ENCODE measurements at regions not wholly inside any gene's neighbourhood (a gene's known extent, or its start where the extent isn't known, plus 50 kb on each side); places are given as distances from the start of the nearest gene placed in this dataset.
"Not testable (repeated sequence)": the region's sequence is repeated elsewhere in the genome, so short reads cannot be mapped to it uniquely, and the experiment has no call there.

GRCh38 chr1:78731674-78732073 lies 82.0 kb downstream of the IFI44 start:
- no peaks in the 10 kb centered on the region for H3K9me3 ChIP-seq (ENCODE audit: control insufficient read depth, low read length)
- no peaks in the 10 kb centered on the region for H3K4me1 ChIP-seq
- H3K27me3 ChIP-seq (ENCODE audit: control insufficient read depth, insufficient read depth, low read length) = no peaks in the 10 kb centered on the region
- no peaks in the 10 kb centered on the region for H3K79me2 ChIP-seq
- no peak overlapping the region for H3K27ac ChIP-seq
- no peak overlapping the region for H2AFZ ChIP-seq
- H3K4me2 ChIP-seq (ENCODE audit: low read length) = no peak overlapping the region
- H3K36me3 ChIP-seq (ENCODE audit: control insufficient read depth, insufficient read depth, low read length) = no peaks in the 10 kb centered on the region
- no peak overlapping the region for H3K4me3 ChIP-seq (ENCODE audit: low read depth, low read length)
- TF ChIP-seq, protein P1, sequence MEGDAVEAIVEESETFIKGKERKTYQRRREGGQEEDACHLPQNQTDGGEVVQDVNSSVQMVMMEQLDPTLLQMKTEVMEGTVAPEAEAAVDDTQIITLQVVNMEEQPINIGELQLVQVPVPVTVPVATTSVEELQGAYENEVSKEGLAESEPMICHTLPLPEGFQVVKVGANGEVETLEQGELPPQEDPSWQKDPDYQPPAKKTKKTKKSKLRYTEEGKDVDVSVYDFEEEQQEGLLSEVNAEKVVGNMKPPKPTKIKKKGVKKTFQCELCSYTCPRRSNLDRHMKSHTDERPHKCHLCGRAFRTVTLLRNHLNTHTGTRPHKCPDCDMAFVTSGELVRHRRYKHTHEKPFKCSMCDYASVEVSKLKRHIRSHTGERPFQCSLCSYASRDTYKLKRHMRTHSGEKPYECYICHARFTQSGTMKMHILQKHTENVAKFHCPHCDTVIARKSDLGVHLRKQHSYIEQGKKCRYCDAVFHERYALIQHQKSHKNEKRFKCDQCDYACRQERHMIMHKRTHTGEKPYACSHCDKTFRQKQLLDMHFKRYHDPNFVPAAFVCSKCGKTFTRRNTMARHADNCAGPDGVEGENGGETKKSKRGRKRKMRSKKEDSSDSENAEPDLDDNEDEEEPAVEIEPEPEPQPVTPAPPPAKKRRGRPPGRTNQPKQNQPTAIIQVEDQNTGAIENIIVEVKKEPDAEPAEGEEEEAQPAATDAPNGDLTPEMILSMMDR (IDR thresholded peaks at IDR 0.05) = no peak
- H3K9ac ChIP-seq = no peak overlapping the region

DNA sequence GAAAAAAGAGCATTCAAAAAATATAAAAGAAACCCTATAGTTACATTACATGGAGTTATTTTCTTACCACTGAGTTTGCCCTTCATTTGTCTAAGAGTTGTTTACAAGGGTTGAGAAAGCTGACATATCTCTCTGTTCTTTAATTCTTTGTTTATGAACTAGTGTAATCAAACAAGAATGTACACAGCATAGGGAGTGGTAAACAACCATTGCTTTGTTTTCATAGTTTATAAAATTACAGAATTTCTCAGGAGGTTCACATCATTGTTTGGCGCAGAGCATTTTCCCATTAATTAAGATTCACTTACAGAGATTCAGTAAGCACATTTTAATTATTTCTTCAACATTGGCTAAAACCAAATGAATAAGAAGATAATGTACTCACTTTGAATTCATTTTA lies 87.6 kb downstream of the IFI44 start:
- Histone ChIP-seq H3K4me1 (no peaks in the 10 kb centered on the region), H2AFZ (no peak overlapping the region), H3K36me3 (ENCODE audit: control insufficient read depth, insufficient read depth, low read length) (no peaks in the 10 kb centered on the region), H3K4me2 (ENCODE audit: low read length) (no peak overlapping the region), H3K27ac (no peak overlapping the region), H3K79me2 (no peaks in the 10 kb centered on the region), H3K9me3 (ENCODE audit: control insufficient read depth, low read length) (no peaks in the 10 kb centered on the region), H3K9ac (no peak overlapping the region), H3K4me3 (ENCODE audit: low read depth, low read length) (no peak overlapping the region), H3K27me3 (ENCODE audit: control insufficient read depth, insufficient read depth, low read length) (no peaks in the 10 kb centered on the region)
- TF ChIP-seq, protein P1 (IDR thresholded peaks at IDR 0.05) = no peak

DNA sequence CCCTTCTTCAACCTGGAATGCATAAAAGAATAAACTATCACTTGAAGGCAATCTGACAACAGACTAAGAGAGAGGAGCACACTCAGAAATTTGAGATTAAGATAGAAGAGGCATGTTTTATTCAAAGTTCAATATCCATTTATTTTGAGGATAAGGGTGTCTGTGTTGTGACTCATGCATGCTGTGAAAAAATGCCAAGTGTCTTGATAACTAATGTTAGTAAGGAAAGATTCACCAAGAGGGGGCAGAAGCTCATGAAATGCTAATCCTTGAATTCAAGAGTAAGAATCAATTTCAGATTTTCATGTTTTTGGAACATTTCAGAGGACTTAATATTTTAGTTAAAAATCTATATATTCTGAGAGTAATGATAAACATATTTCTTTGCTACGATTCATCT lies 94.0 kb downstream of the IFI44 start:
- no peaks in the 10 kb centered on the region for H3K27me3 ChIP-seq (ENCODE audit: control insufficient read depth, insufficient read depth, low read length)
- H3K9ac ChIP-seq = no peak overlapping the region
- no peaks in the 10 kb centered on the region for H3K4me1 ChIP-seq
- no peaks in the 10 kb centered on the region for H3K36me3 ChIP-seq (ENCODE audit: control insufficient read depth, insufficient read depth, low read length)
- H3K9me3 ChIP-seq (ENCODE audit: control insufficient read depth, low read length) = no peaks in the 10 kb centered on the region
- TF ChIP-seq, protein P1 (IDR thresholded peaks at IDR 0.05) = no peak
- no peak overlapping the region for H3K27ac ChIP-seq
- no peak overlapping the region for H2AFZ ChIP-seq
- no peak overlapping the region for H3K4me2 ChIP-seq (ENCODE audit: low read length)
- no peak overlapping the region for H3K4me3 ChIP-seq (ENCODE audit: low read depth, low read length)
- H3K79me2 ChIP-seq = no peaks in the 10 kb centered on the region

DNA sequence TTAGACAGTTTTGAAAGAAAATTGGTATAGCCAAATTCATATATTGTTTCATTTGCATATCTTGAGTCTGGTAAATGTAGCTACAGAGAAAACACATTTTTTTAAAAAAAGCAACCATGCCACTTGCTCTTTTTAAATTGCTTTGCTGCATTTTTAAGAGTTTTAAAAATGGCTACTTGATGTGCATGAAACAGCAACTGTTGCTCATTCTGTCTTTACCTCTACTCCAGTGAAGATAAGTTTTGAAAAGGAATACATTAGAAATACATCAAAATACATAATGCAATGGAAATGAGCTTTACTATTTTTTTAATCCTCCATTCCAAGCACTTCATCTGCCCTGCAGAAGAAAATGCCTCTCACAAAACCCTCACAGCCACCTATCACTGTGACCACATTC lies 95.5 kb downstream of the IFI44 start:
- TF ChIP-seq, protein P1 (IDR thresholded peaks at IDR 0.05) = no peak

GRCh38 chr1:78753679-78754078 lies 104.0 kb downstream of the IFI44 start:
- not testable (repeated sequence) for H3K4me1 ChIP-seq; H3K9ac ChIP-seq; H3K27me3 ChIP-seq (ENCODE audit: control insufficient read depth, insufficient read depth, low read length); H3K4me3 ChIP-seq (ENCODE audit: low read depth, low read length); H2AFZ ChIP-seq; H3K9me3 ChIP-seq (ENCODE audit: control insufficient read depth, low read length); H3K79me2 ChIP-seq; H3K36me3 ChIP-seq (ENCODE audit: control insufficient read depth, insufficient read depth, low read length); H3K27ac ChIP-seq; H3K4me2 ChIP-seq (ENCODE audit: low read length)

More for the DNA sequence above, 95.5 kb downstream of the IFI44 start:
- H3K4me3 ChIP-seq (ENCODE audit: low read depth, low read length) = no peak overlapping the region
- H3K9ac ChIP-seq = no peak overlapping the region
- no peaks in the 10 kb centered on the region for H3K79me2 ChIP-seq
- no peaks in the 10 kb centered on the region for H3K27me3 ChIP-seq (ENCODE audit: control insufficient read depth, insufficient read depth, low read length)
- H3K9me3 ChIP-seq (ENCODE audit: control insufficient read depth, low read length) = no peaks in the 10 kb centered on the region
- no peaks in the 10 kb centered on the region for H3K4me1 ChIP-seq
- H3K4me2 ChIP-seq (ENCODE audit: low read length) = no peak overlapping the region
- H3K27ac ChIP-seq = no peak overlapping the region
- H2AFZ ChIP-seq = no peak overlapping the region
- no peaks in the 10 kb centered on the region for H3K36me3 ChIP-seq (ENCODE audit: control insufficient read depth, insufficient read depth, low read length)

All from parathyroid adenoma (tissue), 2 donors.